Lower leg skin (tissue), 3 donors: ENCODE measurements at regions not wholly inside any gene's neighbourhood (a gene's known extent, or its start where the extent isn't known, plus 50 kb on each side); places are given as distances from the start of the nearest gene placed in this dataset.

Experiments used
- POLR2A ChIP-seq, 2 donors: fragments of 450-650 bp; IDR thresholded peaks; one replicate each; pipeline ENCODE4 v1.6.1; 2016 to 2017; ENCODE audit warnings: antibody characterized with exemption in 2 of 2, mild to moderate bottlenecking in 1 of 2, moderate library complexity in 1 of 2
- TF ChIP-seq, protein P1 (sequence below), 3 donors: fragments of 450-650 bp; IDR thresholded peaks; one replicate each; pipeline ENCODE4 v1.5.1; 2016; ENCODE audit warnings: antibody characterized with exemption in 3 of 3, mild to moderate bottlenecking in 3 of 3, moderate library complexity in 2 of 3

DNA sequence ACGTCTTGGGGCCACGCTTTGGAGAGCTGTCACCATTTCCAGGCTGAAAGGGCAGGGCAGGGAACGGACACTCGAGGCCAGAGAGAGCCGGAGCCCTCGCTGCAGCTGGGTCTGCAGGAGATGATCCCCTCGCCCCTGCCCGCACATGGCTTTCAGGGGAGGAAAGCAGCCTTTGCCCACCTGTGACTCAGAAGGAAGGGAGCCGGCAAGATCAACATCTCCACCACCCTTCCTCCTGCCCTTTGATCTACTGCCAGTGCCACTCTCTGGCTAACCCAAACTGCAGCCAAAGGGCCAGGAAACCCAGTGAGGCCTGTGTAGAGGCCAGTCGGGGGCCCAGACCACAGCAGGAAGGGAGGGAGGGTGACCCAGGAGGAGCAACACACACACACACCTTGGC is 137.1 kb upstream of the ERCC6L2 start:
- TF ChIP-seq, protein P1, sequence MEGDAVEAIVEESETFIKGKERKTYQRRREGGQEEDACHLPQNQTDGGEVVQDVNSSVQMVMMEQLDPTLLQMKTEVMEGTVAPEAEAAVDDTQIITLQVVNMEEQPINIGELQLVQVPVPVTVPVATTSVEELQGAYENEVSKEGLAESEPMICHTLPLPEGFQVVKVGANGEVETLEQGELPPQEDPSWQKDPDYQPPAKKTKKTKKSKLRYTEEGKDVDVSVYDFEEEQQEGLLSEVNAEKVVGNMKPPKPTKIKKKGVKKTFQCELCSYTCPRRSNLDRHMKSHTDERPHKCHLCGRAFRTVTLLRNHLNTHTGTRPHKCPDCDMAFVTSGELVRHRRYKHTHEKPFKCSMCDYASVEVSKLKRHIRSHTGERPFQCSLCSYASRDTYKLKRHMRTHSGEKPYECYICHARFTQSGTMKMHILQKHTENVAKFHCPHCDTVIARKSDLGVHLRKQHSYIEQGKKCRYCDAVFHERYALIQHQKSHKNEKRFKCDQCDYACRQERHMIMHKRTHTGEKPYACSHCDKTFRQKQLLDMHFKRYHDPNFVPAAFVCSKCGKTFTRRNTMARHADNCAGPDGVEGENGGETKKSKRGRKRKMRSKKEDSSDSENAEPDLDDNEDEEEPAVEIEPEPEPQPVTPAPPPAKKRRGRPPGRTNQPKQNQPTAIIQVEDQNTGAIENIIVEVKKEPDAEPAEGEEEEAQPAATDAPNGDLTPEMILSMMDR (IDR thresholded peaks at IDR 0.05), result no peak
- TF ChIP-seq POLR2A (IDR thresholded peaks at IDR 0.05), result no peak
